ENCODE measurements at regions not wholly inside any gene's neighbourhood (a gene's known extent, or its start where the extent isn't known, plus 50 kb on each side); places are given as distances from the start of the nearest gene placed in this dataset.

DNA sequence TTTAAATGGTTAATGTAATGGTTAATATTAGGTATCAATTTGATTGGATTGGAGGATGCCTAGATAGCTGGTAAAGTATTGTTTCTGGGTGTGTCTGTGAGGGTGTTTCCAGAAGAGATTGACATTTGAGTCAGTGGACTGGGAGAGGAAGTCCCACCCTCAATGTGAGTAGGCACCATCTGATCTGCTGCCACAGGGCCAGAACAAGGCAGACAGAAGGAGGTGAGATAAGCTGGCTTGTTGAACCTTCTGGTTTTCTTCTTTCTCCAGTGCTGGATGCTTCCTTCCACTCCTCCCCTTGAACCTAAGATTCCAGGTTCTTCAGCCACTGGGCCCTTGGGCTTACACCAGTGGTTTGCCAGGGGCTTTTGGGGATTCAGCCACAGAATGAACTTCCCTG is 756.5 kb upstream of the LRFN5 start:
- BruUV-seq (replicated peaks): no TSS peak
- Histone ChIP-seq H3F3A (ENCODE audit: low read length, unreplicated experiment) (no peaks in the 10 kb centered on the region), H3K4me2 (ENCODE audit: low read length) (no peak overlapping the region), H3K9me3 (ENCODE audit: low read length) (no peaks in the 10 kb centered on the region), H3K9me2 (replicated peaks; ENCODE audit: low read length) (no peaks in the 10 kb centered on the region), H3K36me3 (ENCODE audit: low read depth, low read length) (no peaks in the 10 kb centered on the region), H3K27me3 (ENCODE audit: low read length) (no peaks in the 10 kb centered on the region), H3K4me1 (ENCODE audit: insufficient read depth, low read length) (no peaks in the 10 kb centered on the region), H3K4me3 (ENCODE audit: low read length) (no peak overlapping the region), H3K27ac (ENCODE audit: low read length) (no peak overlapping the region), H2AFZ (ENCODE audit: low read length) (no peak overlapping the region), H4K20me1 (ENCODE audit: low read length) (no peaks in the 10 kb centered on the region), H3K79me2 (ENCODE audit: low read length) (no peaks in the 10 kb centered on the region), H3K9ac (ENCODE audit: low read length) (no peak overlapping the region)
- ChIA-PET CTCF (no interaction called here), POLR2A (ENCODE audit: unreplicated experiment) (no interaction called here)
- no peak for TF ChIP-seq EZH2phosphoT487 (IDR thresholded peaks at IDR 0.05; ENCODE audit: borderline replicate concordance, low read length)
- no peak for TF ChIP-seq CTCF (conservative IDR thresholded peaks at IDR 0.05; ENCODE audit: low read depth, low read length)
- TF ChIP-seq EZH2 (IDR thresholded peaks at IDR 0.05; ENCODE audit: low read length, unreplicated experiment): no peak
- DNase-seq (no peak), ATAC-seq (no peak)
- intact Hi-C loops (cut with micrococcal nuclease): no loop called here

GRCh38 chr14:40847480-40847879 is 759.2 kb upstream of the LRFN5 start:
- Histone ChIP-seq H3K9me2 (replicated peaks; ENCODE audit: low read length) (no peaks in the 10 kb centered on the region), H3K4me2 (ENCODE audit: low read length) (no peak overlapping the region), H3K27me3 (ENCODE audit: low read length) (no peaks in the 10 kb centered on the region), H3K4me3 (ENCODE audit: low read length) (no peak overlapping the region), H3K27ac (ENCODE audit: low read length) (no peak overlapping the region), H3K36me3 (ENCODE audit: low read depth, low read length) (no peaks in the 10 kb centered on the region), H3K4me1 (ENCODE audit: insufficient read depth, low read length) (no peaks in the 10 kb centered on the region), H4K20me1 (ENCODE audit: low read length) (no peaks in the 10 kb centered on the region), H3K79me2 (ENCODE audit: low read length) (no peaks in the 10 kb centered on the region), H3K9me3 (ENCODE audit: low read length) (no peaks in the 10 kb centered on the region), H3K9ac (ENCODE audit: low read length) (no peak overlapping the region), H3F3A (ENCODE audit: low read length, unreplicated experiment) (no peaks in the 10 kb centered on the region), H2AFZ (ENCODE audit: low read length) (no peak overlapping the region)
- ChIA-PET CTCF (no interaction called here), POLR2A (ENCODE audit: unreplicated experiment) (no interaction called here)
- TF ChIP-seq EZH2 (IDR thresholded peaks at IDR 0.05; ENCODE audit: low read length, unreplicated experiment) (no peak), EZH2phosphoT487 (IDR thresholded peaks at IDR 0.05; ENCODE audit: borderline replicate concordance, low read length) (no peak), CTCF (conservative IDR thresholded peaks at IDR 0.05; ENCODE audit: low read depth, low read length) (no peak)
- no TSS peak for BruUV-seq (replicated peaks)
- peak; percentile 25 for DNase-seq
- ATAC-seq: peak; percentile 90
- intact Hi-C loops (cut with micrococcal nuclease): no loop called here

GRCh38 chr14:40842816-40843215 is 763.9 kb upstream of the LRFN5 start:
- intact Hi-C loops (cut with micrococcal nuclease): no loop called here
- H3F3A ChIP-seq (ENCODE audit: low read length, unreplicated experiment): no peaks in the 10 kb centered on the region
- no peak overlapping the region for H3K27ac ChIP-seq (ENCODE audit: low read length)
- no peaks in the 10 kb centered on the region for H3K9me2 ChIP-seq (replicated peaks; ENCODE audit: low read length)
- H2AFZ ChIP-seq (ENCODE audit: low read length): no peak overlapping the region
- BruUV-seq (replicated peaks): no TSS peak
- H3K9ac ChIP-seq (ENCODE audit: low read length): no peak overlapping the region
- H3K27me3 ChIP-seq (ENCODE audit: low read length): no peaks in the 10 kb centered on the region
- ChIA-PET CTCF (no interaction called here), POLR2A (ENCODE audit: unreplicated experiment) (no interaction called here)
- no peaks in the 10 kb centered on the region for H4K20me1 ChIP-seq (ENCODE audit: low read length)
- no peaks in the 10 kb centered on the region for H3K4me1 ChIP-seq (ENCODE audit: insufficient read depth, low read length)
- H3K79me2 ChIP-seq (ENCODE audit: low read length): no peaks in the 10 kb centered on the region
- H3K36me3 ChIP-seq (ENCODE audit: low read depth, low read length): no peaks in the 10 kb centered on the region
- TF ChIP-seq EZH2phosphoT487 (IDR thresholded peaks at IDR 0.05; ENCODE audit: borderline replicate concordance, low read length) (no peak), CTCF (conservative IDR thresholded peaks at IDR 0.05; ENCODE audit: low read depth, low read length) (no peak), EZH2 (IDR thresholded peaks at IDR 0.05; ENCODE audit: low read length, unreplicated experiment) (no peak)
- DNase-seq (no peak), ATAC-seq (no peak)
- no peak overlapping the region for H3K4me3 ChIP-seq (ENCODE audit: low read length)
- no peaks in the 10 kb centered on the region for H3K9me3 ChIP-seq (ENCODE audit: low read length)
- no peak overlapping the region for H3K4me2 ChIP-seq (ENCODE audit: low read length)
